ENCODE measurements at regions not wholly inside any gene's neighbourhood (a gene's known extent, or its start where the extent isn't known, plus 50 kb on each side); places are given as distances from the start of the nearest gene placed in this dataset.
"Not testable (repeated sequence)": the region's sequence is repeated elsewhere in the genome, so short reads cannot be mapped to it uniquely, and the experiment has no call there.

DNA sequence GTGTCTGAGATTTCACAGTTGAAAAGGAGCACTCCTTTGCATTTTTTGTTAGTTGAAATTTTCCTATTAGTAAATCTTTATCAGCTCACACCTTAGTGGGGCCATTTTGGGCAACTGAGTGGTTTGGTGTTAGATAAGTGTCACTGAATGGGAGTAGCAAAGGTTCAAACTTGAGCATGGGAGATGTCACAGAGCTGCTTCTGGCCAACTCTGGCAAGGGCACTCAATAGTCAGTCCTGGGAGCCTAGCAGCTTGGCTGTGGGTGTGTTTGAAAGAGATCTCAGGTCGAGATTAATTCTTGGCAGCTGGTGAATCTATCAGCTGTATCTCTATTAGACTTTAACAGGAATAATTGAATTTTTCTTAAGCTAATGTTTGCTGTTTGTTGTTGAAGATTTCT lies 579.3 kb downstream of the EDEM1 start:
- no peak for DNase-seq

DNA sequence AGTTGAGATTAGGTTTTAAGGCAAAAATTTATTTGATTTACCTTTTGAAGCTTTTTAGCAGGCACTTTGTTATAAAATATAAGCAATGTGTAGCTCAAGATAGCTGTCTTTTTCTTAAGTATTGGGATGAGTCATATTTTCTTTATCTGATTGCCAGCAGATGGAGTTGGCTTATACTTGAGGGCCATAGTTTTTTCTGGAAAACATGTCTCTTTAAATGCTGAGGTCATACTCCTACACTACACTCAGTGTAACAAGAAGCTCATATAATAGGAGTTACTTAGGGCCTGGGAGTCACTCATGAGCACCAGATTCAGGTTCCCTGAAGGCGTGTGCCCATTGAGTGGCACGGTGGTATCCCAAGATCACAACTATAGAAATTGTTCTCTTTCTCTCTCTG lies 579.8 kb downstream of the EDEM1 start:
- DNase-seq = no peak

DNA sequence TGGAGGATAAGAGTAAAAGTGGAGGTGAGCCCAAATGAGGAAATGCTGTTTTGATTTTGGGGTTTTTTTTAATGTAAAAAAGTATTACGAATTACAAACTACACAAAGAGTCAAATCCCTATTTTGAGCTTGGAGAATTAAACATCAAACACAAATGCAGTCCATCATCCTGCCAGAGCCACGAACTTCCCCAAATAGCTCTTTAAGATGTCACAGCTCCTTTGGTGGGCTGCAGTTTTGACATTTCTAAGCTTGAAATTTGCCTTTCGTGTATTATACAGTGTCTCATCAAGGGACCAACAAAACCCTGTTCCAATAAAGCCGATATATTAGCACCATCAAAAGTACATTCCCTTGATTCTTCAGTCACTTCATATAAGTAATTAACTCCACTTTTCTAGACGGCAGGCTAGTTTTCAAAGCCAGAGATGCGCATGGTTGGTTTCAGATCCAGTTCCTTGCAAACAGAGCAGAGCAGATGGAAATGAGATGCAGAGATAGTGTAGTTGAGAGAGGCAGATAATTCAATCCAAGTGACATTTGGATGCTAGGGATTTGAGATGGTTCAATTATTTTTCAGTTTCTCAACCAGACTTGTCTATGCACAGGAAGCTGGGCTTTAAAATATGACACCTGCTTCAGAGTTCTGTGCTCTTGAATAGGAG lies 580.9 kb downstream of the EDEM1 start:
- DNase-seq = no peak

DNA sequence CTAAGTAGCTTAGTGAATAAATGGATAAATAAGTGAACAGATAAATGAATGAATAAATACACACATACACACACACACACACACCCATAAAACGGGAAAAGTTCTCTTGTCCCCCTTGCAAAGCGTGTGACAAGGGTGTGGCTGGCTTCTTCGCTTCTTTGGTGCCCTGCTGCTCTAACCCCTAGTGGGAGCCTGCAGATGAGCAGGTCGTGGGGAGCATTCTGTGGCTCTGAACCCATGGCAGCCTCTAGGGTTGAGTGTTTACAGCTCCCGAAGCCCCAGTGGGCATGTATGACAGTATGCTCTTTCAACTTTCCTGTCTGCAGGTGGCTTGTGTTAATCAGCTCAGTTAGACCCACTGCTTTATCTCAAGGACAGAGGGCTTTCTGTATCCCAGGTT lies 582.3 kb downstream of the EDEM1 start:
- no peak for DNase-seq

DNA sequence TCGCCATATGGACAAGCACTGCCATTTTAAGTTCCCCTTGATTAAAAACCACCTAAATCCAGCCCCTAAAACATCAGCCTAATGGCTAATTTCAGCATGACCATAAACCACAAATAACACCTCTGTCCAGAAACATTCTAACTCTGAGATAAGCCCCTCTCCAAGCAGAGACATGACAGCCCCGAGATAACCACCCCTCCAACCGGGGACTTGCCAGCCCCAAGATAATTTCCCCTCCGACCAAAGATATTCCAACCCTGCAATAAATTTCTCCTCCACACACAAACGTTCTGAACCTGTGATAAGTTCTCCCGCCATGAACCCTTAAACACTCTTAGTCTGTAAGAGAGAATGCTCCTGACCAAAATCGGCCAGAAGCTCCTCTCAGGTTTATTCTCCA lies 586.8 kb downstream of the EDEM1 start:
- DNase-seq = no peak

DNA sequence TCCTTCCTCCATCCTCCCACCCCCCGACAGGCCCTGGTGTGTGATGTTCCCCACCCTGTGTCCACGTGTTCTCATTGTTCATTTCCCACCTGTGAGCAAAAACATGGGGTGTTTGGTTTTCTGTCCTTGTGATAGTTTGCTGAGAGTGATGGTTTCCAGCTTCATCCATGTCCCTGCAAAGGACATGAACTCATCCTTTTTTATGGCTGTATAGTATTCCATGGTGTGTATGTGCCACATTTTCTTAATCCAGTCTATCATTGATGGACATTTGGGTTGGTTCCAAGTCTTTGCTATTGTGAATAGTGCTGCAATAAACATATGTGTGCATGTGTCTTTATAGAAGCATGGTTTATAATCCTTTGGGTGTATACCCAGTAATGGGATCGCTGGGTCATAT lies 587.6 kb downstream of the EDEM1 start:
- DNase-seq = not testable (repeated sequence)

DNA sequence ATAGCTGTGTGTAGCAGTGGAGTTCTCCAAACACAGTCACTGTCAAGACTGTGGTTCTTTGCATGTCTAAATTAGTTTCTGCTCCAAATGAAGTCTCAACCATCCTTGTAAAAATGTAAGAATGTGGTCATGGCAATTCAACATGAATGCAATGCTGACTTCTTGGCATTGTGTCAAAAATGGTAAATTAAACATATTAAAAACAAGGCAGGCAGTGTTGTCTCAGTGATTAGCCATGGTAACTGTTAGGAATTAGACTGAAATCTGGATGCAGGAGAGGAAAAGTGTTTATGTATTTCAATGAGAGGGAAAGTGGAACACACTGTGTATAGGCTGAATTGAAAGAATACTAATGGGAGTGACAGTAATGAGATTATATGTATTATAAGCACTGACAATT lies 597.2 kb downstream of the EDEM1 start:
- no peak for DNase-seq

DNA sequence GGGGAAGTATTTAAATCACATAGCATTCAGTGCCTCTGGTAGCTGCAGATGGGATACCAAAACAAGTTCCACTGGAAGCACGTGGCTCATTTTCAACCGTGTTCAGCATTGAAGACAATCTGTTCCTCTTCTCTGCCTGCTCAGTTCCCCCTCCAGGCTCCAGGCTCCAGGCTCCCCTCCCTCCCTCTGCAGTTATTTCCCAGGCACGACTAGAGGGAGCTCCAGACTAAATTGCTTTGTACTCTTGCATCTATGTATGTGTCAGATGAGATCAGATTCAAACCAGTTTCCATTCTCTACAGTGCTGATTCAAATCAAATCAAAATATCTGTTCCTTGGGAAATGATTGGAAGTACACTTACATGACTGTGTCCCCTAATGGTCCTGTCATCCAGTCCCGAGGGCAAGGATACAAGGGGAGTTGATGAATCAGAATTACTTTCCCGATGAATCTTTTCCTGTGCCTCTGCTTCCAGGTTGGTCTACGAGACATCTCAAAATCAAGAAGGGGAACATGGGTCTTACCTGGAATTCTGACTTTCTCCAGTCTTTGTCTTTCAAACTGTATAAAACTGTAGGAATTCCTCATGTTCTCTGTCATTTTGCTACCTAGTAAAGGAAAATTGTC lies 600.5 kb downstream of the EDEM1 start:
- peak; percentile 44 for DNase-seq

DNA sequence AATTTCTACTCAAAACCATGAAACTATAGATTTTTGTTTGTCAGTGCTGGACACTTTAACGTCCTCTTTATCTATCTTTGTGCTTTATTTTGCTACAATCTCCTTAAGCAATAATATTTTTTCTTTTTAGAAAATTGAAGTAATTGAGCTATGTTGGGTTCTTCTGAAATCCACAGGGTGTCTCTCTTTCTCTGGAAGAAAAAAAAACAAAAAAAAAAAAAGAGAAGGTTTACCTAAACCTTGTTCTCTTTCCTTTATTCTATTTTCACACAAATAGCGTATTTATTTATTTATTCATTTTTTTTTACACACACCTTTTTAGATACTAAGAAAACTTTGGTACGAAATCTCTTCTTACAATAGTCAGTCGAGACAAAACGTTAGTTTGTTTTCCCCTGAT lies 601.0 kb downstream of the EDEM1 start:
- DNase-seq = no peak

DNA sequence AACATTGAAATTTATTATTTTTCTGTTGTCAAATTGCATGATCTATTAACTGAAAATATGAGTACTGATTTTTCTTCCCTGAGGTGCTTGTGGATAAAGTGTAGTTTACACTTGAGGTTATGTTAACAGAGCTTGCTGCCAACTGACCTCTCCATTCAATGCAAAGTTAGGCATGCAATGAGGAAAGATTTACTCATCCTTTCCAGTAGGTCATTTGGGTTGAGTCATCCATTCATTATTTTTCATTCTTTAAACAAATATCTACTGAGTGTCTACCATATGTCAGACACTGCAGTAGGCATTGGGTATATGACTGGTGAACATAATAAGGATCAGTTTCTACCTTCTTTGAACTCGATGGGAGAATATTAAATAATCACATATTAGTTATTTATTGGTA lies 604.1 kb downstream of the EDEM1 start:
- no peak for DNase-seq

DNA sequence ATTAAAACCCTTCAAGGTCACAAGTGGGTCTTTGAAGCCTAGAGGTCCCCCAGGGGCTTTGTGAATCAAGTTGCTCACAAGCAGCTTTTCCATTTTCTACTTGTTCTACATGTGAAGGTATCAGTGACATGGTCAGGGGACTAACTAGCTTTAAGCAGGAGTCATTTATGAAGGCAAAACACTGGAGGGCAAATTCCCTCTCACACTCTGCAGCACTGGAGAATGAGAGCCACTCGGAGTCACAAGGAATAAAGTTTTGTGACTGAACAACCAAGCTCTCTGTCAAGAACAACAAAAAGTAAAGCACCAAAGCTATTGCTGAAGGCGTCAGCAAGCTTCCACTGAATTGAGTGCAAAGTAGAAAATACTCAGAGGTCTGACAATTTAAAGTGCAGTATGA lies 609.0 kb downstream of the EDEM1 start:
- no peak for DNase-seq

DNA sequence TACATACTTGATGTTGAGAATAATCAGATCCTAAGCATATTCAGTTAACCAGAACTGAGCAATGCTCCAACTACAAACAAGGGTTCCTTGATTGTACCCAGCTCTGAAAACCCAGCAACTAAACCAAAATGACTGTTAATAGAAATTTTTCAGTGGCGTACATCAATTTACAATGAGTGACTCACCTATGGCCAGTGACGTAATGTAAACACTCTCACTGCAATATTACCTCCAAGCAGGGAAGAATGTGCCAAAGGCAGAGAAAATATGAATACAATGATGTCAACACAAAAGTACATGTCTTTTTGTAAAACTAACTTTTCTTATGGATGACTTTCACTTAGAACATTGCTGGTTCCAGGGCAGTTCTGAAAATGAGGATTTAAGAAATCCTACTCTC lies 611.3 kb downstream of the EDEM1 start:
- no peak for DNase-seq

DNA sequence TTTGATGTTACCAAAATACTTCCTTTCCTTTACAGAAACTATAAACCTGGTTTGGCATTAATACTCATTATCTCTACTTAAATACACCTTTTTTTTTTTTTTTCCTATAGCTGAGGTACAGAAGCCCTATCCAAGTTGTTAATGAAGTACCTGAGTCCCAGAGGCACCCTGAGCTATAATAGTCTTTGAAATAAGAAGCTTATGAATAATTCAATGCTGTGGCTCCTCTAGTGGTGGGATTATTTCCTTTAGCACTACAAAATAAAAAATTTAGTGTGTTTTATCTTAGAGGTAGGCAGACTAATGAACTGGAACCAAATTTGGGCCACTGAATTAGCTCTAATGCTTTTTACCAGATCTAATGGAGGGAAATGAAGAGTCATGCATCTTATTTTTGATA lies 611.9 kb downstream of the EDEM1 start:
- no peak for DNase-seq

DNA sequence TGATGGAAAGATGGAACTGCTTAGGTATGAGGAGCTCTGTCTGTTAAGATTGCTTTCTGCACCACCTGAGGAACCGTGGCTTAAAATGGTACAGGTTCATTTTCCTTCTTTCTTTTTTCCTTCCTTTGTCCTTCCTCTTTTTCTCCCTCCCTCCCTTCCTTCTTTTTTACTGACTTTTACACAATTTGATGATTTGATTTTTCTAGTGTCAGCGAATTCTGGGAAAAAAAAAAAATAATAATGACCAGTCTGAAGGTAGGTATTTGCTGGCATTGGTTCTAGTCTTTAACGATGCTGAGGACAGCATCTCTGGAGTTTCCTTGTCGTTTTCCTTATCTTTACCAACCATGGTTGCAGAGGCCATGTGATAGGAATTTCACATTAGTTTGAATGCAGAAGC lies 613.5 kb downstream of the EDEM1 start:
- DNase-seq = no peak

DNA sequence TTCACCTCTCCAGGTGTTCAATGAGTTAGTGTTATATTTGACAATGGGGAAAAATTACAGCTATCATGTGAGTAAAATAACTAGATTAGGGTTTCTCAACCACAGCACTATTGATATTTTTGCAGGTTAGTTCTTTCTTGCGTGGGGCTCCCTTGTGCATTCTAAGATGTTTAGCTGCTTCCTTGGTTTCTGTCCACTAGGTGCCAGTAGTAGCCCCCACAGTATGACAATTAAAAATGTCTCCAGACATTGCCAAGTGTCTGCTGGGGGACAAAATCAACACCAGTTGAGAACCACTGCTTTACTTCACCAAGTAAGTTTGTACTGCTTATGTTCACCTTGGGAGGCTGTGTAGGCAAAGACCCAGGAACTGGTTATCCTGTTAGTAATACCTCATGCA lies 618.7 kb downstream of the EDEM1 start:
- DNase-seq = no peak

DNA sequence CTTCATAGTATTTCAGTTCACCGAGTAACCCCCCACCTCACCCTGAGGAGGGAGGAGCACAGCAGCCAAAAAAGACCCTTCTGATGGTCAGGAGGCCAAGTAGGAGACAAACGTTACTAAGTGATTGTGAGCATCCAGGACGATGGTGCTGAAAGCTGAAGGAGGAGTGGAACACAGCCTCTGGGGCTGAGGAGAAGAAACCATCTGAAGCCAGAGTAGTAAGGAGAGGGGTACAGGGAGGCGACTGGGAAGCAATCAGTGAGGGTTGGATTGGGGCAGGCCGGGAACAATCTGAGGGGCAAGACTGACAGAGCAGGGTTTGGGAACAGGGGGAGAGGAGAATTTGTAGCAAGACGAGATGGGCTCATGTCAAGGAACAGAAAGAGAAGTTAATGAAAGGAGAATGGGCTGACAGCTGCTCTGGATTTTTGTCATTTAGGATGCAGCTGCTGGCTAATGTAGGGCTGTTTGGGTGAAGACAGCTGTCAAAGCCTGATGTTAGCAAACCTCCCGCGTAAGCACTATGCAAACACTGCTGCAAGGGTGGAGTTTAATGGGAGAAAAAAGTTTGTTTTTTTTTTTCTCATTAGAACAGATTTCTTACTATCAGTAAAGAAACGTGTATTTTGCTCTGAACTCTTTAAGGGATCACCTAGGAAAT lies 622.2 kb downstream of the EDEM1 start:
- DNase-seq = peak; percentile 18

DNA sequence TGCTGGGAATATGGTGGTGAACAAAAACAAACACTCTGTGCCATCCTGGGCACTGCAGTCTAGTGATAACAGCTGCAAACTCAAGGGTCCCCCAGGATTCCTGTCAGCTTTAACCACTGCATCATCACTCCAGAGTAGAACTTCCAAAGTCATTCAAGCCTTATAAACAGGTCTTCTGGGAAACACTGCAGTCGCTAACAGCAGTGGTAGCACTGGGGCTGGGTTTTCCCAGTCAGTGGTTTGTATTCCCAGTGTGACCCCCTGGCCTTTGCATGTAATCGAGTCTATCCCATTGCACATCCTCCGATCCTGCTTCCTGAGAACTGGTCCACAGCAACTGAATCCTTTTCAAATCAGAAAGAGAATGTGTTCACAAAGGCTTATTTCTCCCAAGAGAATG lies 623.5 kb downstream of the EDEM1 start:
- DNase-seq = no peak

DNA sequence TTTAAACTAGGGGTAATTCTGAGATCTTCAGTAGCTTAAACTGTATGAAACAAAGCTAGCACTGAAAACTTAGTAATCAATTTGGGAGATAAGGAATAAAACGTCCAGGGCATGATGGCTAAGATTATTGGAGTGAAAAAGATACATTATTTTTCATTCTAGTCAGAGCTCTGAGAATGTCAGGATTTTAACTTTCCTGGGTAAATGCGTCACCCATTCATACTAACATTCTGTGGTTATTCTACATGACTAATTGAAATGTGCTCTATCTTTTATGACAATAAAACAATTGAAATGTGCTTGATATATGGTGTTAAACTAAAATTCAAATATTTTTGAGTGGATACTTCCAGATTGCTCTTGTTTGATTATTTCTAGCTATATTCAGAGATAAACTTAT lies 626.0 kb downstream of the EDEM1 start:
- no peak for DNase-seq

DNA sequence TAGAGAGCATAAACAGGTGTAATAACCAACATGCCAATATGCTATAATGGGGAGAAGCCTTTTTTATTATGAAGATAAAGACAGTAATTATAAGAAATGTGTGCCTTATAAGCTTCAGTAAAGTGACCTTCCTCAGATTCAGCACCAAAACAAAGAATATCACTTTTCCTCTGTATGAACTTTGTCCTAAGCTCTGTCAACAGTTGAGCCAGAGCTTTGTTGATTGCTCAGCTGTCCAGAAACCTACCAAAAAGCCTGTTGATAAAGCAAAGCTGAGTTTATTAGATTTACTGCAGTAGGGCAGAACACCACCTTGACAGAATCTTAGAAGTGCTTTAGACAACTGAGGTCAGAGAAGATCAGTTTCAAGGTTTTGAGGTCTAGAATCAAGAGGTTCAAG lies 635.3 kb downstream of the EDEM1 start:
- no peak for DNase-seq

DNA sequence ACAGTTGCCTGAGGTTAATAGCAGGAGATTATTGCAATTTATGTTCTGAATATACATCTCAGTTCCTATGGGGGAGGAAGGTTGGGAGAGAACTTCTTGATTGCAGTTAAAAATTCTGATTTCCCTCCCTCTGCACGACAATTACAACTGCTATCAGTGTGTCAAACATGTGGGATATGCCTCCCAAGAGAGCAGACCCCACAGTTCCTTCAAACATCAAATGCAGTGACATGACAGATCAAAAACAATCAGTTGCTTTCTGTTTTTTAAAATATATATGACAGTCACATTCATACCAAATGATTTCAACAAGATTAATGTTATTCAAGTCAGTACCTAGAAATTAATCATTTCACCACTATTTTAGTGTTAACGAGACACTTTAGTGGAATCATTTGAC lies 639.0 kb downstream of the EDEM1 start:
- no peak for DNase-seq

DNA sequence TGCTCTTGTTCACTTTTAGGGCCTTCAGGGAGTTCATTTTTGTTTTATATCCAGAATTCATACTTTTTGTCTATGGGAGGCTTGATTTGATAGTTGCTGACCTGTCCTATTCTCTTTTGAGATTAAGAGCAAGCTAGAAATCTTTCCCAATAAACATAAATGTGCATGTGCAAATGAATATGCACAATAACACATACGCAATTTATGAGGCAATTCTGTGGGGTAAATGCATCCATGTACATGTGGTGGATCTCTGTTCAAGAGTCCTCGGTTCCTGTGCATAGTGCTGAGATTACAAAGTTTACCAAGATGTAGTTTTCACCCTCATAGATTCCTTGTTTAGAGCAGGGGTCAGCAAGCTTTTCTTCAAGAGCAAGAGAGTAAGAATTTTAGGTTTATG lies 640.7 kb downstream of the EDEM1 start:
- DNase-seq = no peak

DNA sequence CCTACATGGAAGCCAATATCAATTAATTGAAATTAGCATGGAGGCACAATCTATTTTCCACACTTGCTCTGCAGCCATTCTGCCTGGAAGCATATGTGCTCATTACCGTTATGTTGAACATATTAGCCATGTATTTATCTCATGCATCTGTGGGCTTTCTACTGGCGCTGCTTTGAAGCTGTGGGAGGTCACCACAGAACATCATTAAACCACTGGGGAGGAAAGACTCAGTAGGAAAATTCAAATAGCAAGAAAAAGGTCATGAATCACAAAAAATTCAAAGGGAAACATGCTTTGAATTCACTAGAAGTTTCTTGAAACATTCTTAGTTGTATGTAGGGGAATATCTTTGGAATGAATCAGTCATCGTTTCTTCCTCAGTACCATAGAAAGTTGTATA lies 652.5 kb downstream of the EDEM1 start:
- DNase-seq = no peak

DNA sequence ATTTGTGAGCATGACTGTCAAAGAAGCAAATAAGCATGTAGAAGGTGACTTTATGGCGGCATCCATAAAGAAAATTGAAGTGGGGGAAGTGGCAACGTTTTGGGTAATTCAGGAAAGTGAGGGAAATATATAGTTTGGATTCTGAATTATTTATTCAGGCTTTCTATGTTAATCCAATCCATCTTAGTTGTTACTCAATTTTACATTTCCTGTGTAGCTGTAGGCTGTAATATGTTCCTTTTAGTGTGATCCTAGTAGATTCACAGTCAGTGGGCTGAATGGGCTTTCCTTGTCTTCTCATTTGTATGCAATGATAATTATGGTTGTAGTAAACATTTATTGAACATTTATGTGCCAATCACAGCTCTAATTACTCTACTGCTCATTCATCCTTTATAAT lies 654.1 kb downstream of the EDEM1 start:
- no peak for DNase-seq

DNA sequence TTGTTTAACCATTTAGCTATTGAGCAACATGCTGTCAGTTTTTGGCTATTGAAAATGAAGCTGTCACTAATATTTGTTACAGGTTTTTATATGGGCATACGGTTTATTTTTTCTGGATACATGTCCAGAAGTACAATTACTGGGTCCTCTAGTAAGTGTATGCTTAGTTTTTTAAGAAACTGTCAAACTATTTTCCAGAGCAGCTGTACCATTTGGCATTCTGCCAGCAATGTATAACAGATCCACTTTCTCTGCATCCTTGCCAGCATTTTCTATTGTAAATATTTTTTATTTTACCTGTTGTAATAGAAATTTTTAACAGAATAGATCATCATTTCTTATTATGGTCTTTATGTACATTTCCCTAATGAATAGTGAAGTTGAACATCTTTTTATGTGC lies 658.8 kb downstream of the EDEM1 start:
- no peak for DNase-seq

DNA sequence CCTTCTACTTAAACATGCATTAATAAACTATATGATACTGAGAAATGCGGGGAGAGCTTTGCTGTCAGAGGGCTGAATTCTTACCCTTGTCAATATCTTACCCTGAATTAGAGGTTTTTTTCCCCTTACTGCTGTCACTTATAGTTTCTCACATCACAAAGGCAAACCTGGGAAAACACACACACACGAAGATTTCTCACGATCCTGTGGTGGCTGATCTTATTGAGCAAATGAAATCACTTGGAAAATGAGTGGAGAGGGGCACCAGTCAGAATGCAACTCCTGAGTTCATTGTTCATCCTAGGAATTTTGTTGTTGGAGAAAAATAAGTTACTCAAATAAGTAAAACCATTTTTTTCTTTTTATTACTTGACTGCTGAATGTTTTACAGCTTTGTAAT lies 673.6 kb downstream of the EDEM1 start:
- DNase-seq = no peak

All from femur (tissue), 1 donor.